Ureter (tissue), 1 donor: ENCODE measurements at regions not wholly inside any gene's neighbourhood (a gene's known extent, or its start where the extent isn't known, plus 50 kb on each side); places are given as distances from the start of the nearest gene placed in this dataset.

Experiments used
- DNase-seq: peaks from one replicate; pipeline ENCODE4 v3.0.0-alpha.2; 2020; ENCODE audit warnings: low spot score
- donor health status: DM: yes; HTN: yes; CAD: no.

DNA sequence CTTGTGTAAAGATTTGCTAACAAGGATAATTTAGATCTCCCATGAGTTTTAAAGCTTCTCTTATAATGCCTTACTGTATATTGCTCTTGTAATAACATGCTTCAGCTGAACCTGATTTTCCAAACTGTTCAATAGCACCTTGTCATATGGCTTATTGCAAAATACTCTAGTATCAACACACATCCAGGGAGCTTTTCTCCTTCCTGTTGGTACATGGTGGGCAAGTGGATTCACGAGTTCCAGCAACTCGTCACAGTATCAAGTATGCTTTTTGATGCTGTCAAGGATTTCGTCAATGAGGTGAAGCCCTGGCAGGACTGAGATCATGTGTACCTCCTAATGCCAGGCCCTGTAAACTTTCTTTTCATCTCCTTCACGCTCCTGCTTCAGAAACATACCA, 59.5 kb upstream of the ITPRID2 start:
- no peak for DNase-seq

DNA sequence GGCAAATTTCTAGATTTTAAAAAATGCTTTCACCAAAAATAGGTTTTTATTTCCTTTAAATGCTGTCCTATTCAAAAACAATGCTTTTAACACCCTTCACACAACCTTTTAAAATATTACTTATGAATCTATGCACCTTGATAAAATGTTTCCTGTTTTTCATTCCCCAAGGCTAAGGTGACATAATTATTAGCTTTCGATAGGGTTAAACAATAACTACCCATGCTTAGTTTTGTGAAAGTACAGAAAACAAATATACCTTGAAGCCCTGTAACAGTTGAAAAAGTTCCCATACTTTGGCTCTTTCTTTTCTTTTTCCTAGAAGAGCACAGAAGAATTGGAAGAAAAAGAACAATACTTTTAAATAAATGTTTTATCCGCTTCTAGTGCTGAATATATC, 54.9 kb upstream of the ITPRID2 start:
- no peak for DNase-seq

DNA sequence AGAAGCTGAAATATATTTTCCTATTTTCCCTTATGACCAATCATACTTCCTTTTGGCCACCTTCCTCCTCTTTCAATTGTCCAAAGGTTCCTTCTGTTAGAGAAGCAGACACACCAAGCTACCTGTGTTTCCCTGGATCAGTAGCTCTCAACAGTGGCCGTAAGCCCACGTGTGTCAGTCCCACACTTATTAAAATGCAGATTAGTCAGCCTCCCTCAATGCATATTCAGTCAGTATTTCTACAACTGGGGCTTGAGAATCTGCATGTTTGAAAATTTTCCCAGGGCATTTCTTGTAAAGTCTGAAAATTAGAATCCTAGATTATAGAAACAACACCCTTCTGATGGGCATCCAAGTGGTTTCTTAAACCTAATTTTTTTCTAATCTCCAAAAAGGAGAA, 54.0 kb upstream of the ITPRID2 start:
- no peak for DNase-seq

DNA sequence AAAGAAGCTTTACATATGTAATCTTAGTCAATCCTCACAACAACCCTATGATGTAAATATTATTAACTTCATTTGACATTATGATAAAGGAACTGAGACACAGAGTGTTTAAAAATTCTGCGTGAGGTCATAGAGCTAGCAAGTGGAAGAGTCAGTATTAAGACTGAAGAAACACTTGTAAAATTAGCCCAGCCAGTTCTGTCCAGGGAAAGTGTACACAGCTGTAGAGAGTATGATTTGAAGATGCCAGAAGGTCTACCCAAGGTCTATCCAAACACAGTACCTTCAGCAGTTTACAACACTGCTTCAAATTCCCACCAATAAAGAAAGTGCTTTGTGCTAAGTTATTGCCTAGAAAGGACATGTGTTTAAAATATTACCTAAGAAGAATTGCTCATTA, 51.7 kb upstream of the ITPRID2 start:
- DNase-seq = no peak

DNA sequence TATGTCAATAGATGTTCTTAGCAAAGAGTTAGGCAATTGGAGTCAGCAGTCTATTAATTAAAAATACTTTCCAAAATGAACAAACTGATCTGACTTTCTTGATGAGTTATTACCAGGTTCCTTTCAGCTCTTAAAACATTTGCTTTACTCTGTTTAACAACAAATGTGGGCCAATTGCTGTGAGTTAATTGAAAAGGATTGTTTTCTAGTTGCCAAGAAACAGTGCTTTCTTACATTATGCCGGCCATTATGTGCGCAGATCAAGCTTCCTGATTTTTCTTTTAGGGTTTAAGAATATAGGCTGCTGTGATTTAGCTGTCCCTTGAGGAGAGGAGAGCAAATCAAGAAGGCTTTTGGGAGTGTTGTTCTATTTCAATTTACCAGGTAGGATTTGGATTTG, 50.5 kb upstream of the ITPRID2 start:
- no peak for DNase-seq
